HL-60/S4 treated with phorbol 12-myristate 13-acetate at 8.2 ng/mL for 4 days and 3 days (cell line): ENCODE measurements at regions not wholly inside any gene's neighbourhood (a gene's known extent, or its start where the extent isn't known, plus 50 kb on each side); places are given as distances from the start of the nearest gene placed in this dataset.

Experiments used
- in situ Hi-C: fragments of 300-500 bp; cut with MboI; formaldehyde crosslinking; loops from 2 replicates; pipeline ENCODE4 v1.15.0; 2022; ENCODE audit warnings: low sequenced_read_pairs

DNA sequence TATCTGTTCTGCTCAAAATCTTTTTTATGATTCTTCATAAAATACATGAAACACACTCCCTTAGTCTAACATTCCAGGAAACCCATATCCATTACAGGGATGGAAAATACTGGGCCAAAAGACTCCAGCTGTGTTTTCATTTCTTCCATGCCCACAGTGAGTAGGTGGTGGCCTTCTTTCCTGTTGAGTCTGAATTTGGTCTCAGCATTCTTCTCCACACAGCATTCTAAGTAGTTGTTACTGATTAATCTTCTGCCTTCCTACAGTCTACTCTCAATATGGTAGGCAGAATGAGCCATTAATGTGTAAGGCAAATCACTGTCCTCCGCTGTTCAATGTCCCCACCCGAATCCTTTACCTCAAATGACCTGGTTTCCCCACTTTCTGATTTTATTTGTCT, 370.6 kb upstream of the RPS6KA3 start:
- in situ Hi-C loops: no loop called here

DNA sequence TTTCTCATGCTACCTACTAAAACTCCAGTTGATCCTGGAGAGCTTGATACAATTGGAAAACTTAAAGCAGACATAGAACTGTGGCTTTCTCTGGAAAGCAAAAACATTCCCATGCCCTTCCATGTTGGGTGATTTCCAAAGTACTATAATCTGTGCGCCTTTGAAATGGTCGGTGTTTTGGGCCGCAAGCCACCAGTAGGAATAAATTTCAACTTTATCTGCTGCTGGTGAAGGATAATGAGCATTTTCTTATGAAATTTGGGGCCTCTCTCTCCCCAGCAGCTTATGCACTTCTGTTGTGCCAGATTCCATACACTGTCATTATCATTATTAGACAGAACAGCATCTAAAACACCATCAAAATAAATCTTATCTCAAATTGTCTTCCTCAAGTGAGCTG, 366.7 kb upstream of the RPS6KA3 start:
- in situ Hi-C loops: no loop called here

DNA sequence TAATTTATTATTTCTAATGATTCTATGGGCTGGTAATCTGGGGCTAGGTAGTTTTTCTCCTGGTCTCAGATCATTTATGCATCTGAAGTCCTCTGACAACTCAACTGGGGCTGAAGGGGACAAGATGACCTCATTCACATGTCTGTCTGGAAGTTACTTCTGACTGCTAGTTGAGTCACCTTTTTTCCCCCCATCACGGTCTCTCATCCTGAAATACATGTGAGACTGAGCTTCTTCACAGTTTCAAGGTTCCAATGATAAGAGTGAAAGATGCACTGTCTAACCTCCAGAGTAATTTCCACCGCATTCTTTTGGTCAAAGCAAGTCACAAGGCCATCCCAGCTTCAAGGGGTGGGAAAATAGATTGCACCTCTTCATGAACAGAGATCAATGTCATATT, 356.7 kb upstream of the RPS6KA3 start:
- in situ Hi-C loops: no loop called here

DNA sequence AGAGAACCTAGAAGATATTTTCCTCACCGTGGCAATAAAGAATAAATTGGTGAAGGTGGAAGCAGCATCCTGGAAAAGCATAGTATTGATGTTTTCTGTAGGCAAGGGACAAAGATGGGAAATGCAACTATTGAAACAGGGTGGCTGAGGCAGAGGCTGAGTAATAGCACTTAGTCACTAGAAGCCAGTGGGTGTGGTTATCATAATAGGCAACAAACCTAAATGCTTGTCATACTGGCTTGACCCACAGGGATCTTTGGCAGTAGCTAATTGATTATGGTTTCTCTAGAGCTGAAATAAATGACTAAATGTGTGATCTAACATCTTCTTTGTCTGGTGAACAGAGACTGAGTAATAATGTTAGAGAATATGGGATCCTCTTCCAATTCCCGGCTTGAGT, 353.6 kb upstream of the RPS6KA3 start:
- in situ Hi-C loops: no loop called here

- in situ Hi-C loops: no loop called here
Measured at GRCh38 chrX:20609916-20610415, 343.3 kb upstream of the RPS6KA3 start.

- in situ Hi-C loops: no loop called here
Measured at GRCh38 chrX:20606831-20607230, 340.1 kb upstream of the RPS6KA3 start.

DNA sequence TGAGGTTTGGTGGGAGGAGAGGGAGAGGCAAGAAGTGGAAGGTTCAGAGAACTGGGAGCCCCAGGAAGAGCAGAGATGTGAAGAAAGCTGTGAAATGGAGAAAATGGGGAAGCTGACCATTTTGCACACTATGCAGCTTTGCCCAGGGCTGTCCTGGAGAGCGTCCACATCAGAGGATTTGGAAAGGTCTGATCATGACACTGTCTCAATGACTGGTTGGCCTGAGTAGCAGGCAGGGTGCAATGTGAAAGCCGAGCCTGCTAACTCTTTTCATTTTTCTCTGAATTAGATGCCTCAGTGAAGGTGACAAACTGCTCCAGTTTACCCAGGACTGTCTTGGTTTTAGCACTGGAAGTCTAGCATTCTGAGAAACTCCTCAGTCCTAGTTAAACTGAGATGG, 330.1 kb upstream of the RPS6KA3 start:
- in situ Hi-C loops: no loop called here

DNA sequence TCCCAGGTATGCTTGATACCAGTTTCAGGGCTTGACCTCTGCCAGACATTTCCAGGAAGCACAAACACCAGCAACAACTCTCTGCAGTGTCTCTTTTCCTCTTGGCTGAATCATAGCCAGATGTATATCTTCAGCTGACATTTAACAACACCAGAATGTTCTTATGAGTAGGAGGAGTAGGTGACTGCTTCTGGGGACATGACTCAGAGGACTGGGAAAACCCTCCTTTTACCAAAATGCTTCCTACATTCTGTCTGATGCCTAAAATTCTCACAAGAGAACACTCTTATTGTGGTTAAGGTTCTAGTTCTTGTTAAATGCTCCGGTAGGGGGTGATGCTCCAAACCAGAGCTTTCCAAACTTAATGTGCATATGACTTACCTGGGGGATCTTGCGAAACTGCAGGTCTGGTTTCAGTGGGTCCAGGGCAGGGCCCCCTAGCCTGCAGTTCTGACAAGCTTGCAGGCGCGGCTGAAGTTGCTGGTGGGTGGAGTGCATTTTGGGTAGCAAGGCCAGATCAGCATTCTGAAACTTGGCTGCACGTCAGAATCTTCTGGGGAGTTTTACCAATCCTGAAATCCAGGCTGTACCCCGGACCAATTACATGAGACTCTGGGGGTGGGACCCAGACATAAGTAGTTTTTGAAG, 329.3 kb upstream of the RPS6KA3 start:
- in situ Hi-C loops: no loop called here

GRCh38 chrX:20594985-20595384, 328.3 kb upstream of the RPS6KA3 start:
- in situ Hi-C loops: no loop called here

DNA sequence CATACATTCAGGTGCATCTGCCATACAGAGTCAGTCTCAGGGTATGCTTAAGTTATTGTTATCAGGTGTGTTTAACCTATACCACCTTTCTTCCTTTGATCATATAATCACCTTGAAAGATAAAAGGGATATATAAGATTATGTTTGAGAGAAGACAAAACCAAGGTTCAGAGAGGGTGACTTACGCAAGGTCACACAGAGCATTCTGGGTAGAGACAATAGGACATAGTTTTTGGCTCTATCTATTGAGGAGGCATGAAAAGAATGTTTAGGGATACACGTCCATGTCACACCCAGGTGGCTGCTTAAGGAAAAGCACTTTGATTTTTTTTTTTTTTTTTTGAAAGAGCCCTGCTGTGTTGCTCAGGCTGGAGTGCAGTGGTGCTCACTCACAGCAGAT, 327.1 kb upstream of the RPS6KA3 start:
- in situ Hi-C loops: no loop called here

DNA sequence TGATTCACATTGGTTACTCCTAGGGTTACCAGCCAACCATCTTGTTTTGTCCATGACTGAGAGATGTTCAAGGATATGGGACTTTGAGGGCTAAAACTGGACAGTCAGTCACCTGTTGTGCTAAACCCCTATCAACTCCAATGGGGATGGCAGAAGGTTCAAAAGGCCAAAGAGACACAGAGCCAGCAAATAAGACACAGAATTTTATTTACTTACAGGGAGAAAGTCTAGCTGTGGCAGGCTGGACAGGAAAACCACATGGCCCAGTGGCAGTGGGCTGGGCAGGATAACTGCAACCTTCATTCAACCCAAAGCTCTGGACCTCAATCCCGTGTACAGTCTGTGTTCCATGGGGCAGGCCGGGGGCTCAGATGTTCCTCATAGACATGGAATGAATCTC, 326.7 kb upstream of the RPS6KA3 start:
- in situ Hi-C loops: no loop called here

GRCh38 chrX:20591246-20591645, 324.5 kb upstream of the RPS6KA3 start:
- in situ Hi-C loops: no loop called here

DNA sequence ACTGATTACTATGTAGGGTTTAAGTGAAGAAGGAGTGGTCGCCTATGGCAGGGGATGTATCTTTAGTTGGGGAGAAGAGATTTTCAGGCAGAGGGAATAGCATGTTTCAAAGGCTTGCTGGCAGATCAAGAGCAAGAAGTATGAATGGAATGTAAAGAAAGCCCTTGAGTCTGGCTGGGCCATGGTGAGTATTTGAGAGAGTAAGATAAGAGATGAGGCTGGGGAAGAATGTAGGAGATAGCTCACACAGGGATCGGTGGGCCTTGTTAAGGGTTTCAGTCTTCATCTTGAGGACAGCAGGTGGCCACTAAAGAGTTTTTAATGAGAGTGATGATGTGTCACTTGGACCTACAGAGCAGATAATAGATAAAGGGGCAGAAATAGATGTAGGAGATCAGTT, 319.1 kb upstream of the RPS6KA3 start:
- in situ Hi-C loops: no loop called here

DNA sequence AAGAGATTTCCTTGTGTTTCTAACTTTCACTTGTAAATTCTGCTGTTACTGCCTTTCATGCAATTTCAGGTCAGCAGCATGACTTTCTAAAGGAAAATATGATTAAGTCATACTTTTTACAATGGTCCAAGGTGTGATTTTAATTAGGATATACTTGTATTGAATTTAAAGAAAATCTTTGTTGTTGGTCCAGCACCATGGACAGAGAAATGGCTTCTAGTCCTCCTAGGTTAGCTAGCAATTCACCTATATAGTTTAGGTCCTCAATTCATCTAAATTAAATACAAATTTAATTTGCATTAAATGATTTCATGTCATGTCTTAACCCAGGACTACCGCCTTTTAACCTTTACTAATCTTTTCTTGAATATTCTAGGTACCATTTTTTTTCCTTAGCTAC, 304.9 kb upstream of the RPS6KA3 start:
- in situ Hi-C loops: no loop called here

DNA sequence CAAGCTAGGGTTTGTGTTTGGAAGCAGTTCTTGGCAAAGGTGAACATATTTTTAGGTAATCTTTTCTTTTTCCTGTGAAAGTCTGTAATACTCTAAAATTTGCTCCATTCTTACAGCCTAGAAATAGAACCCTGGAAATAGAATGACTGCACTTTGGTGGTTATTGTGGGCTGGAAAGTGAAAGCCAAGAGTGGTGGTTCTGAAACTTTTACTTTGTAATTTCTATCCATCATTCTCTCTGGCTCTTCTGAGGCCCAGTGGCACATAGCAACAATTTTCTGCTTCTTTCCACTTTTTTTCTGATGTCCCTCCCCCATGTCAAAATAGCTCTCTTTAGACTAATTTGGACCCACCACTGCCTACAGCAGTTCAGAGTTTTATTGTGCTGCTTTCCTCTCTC, 300.4 kb upstream of the RPS6KA3 start:
- in situ Hi-C loops: no loop called here

- in situ Hi-C loops: no loop called here
Measured at GRCh38 chrX:20547611-20548051, 280.9 kb upstream of the RPS6KA3 start.

- in situ Hi-C loops: no loop called here
Measured at GRCh38 chrX:20545538-20545937, 278.8 kb upstream of the RPS6KA3 start.

DNA sequence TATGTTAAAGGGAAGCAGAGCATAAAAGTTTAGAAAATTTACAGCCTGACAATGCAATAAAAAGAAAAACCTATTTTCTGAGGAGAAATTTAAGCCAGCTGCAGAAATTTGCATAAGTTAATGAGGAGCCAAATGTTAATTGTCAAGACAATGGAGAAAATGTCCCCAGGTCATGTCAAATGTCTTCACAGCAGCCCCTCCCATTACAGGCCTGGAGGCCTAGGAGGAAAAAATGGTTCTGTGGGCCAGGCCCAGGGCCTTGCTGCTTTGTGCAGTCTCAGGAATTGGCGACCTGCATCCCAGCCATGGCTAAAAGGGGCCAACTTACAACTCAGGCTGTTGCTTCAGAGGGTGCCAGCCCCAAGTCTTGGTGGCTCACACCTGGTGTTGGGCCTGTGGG, 275.4 kb upstream of the RPS6KA3 start:
- in situ Hi-C loops: no loop called here

- in situ Hi-C loops: no loop called here
Measured at GRCh38 chrX:20538974-20539373, 272.3 kb upstream of the RPS6KA3 start.

- in situ Hi-C loops: no loop called here
Measured at GRCh38 chrX:20531667-20532066, 265.0 kb upstream of the RPS6KA3 start.

GRCh38 chrX:20530406-20530921, 263.8 kb upstream of the RPS6KA3 start:
- in situ Hi-C loops: no loop called here

DNA sequence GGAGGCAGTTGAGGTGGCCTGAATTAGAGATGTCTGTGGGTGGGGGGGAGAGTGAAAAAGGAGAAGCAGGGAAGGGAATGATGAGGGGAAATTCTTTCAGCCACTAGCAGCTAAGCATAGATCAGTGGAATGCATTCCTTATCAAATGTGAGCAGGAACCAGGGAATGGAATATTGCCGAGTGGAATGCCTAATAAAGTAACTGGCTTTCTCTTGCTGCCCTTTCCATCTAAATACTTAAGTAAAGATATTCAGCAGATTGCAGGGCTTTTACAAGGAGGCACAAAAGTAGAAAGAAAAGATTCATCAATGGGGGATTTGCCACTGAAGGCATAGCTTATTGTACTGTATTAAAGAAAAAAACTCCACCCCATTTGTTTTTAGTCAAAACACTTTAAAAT, 263.0 kb upstream of the RPS6KA3 start:
- in situ Hi-C loops: no loop called here

GRCh38 chrX:20529301-20529700, 262.6 kb upstream of the RPS6KA3 start:
- in situ Hi-C loops: no loop called here
